Duodenal mucosa (tissue), 2 donors: ENCODE measurements at regions not wholly inside any gene's neighbourhood (a gene's known extent, or its start where the extent isn't known, plus 50 kb on each side); places are given as distances from the start of the nearest gene placed in this dataset.

Experiments
- H3K27ac ChIP-seq: one replicate; pipeline ENCODE4 v1.7.0; 2013; ENCODE audit warnings: low read depth, low read length
- H3K27me3 ChIP-seq, 2 donors: one replicate each; pipeline ENCODE4 v1.7.0; 2013; ENCODE audit warnings: low read length in 2 of 2, control low read depth in 1 of 2; ENCODE audit not compliant: insufficient read depth in 2 of 2, control insufficient read depth in 1 of 2
- H3K36me3 ChIP-seq, 2 donors: one replicate each; pipeline ENCODE4 v1.7.0; 2013; ENCODE audit warnings: low read length in 2 of 2, control low read depth in 1 of 2; ENCODE audit not compliant: insufficient read depth in 2 of 2, control insufficient read depth in 1 of 2
- H3K4me1 ChIP-seq, 2 donors: one replicate each; pipeline ENCODE4 v1.7.0; 2013; ENCODE audit warnings: low read length in 2 of 2, control low read depth in 1 of 2; ENCODE audit not compliant: insufficient read depth in 2 of 2, control insufficient read depth in 1 of 2
- H3K4me3 ChIP-seq, 2 donors: one replicate each; pipeline ENCODE4 v1.7.0; 2013; ENCODE audit warnings: low read length in 2 of 2, low read depth in 1 of 2
- H3K9ac ChIP-seq, 2 donors: one replicate each; pipeline ENCODE4 v1.7.0; 2013; ENCODE audit warnings: low read length in 2 of 2, low read depth in 1 of 2
- H3K9me3 ChIP-seq, 2 donors: one replicate each; pipeline ENCODE4 v1.7.0; 2013; ENCODE audit warnings: low read length in 2 of 2, control low read depth in 1 of 2; ENCODE audit not compliant: control insufficient read depth in 1 of 2

DNA sequence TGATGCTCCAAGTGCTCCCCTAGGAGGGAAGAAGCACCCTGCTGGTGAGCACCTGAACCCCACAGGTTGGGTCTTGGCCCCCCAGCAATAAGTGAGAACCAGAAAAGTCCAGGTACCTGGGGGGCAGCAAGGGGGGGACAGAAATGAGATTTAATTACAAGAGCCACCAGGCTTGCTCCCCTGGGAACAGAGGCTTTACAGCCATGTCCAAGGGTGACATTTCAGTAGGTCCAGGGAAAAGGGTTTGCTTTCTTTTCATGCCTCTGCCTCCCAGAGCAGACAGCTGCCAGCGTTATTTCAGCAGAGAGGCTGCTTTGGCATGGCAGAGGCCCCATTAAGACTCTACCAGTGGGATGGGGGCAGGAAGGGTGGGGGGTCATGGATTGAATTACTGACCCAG lies 437.7 kb downstream of the BUD13 start:
- H3K27me3 ChIP-seq, result no peaks in the 10 kb centered on the region
- H3K36me3 ChIP-seq, result no peaks in the 10 kb centered on the region
- no peak overlapping the region for H3K9ac ChIP-seq
- no peaks in the 10 kb centered on the region for H3K4me1 ChIP-seq
- H3K9me3 ChIP-seq, result no peaks in the 10 kb centered on the region
- no peak overlapping the region for H3K27ac ChIP-seq
- H3K4me3 ChIP-seq, result no peak overlapping the region

- Histone ChIP-seq H3K4me3 (no peak overlapping the region), H3K27ac (no peak overlapping the region), H3K4me1 (no peaks in the 10 kb centered on the region), H3K9me3 (no peaks in the 10 kb centered on the region), H3K9ac (no peak overlapping the region), H3K27me3 (no peaks in the 10 kb centered on the region), H3K36me3 (no peaks in the 10 kb centered on the region)
Observed at GRCh38 chr11:116334596-116334995, 438.2 kb downstream of the BUD13 start.

GRCh38 chr11:116333001-116333535 lies 439.7 kb downstream of the BUD13 start:
- no peak overlapping the region for H3K27ac ChIP-seq
- no peaks in the 10 kb centered on the region for H3K27me3 ChIP-seq
- no peaks in the 10 kb centered on the region for H3K4me1 ChIP-seq
- no peaks in the 10 kb centered on the region for H3K36me3 ChIP-seq
- H3K9me3 ChIP-seq, result no peaks in the 10 kb centered on the region
- no peak overlapping the region for H3K9ac ChIP-seq
- no peak overlapping the region for H3K4me3 ChIP-seq

GRCh38 chr11:116332391-116332790 lies 440.4 kb downstream of the BUD13 start:
- Histone ChIP-seq H3K9ac (no peak overlapping the region), H3K4me3 (no peak overlapping the region), H3K27ac (no peak overlapping the region), H3K36me3 (no peaks in the 10 kb centered on the region), H3K4me1 (no peaks in the 10 kb centered on the region), H3K27me3 (no peaks in the 10 kb centered on the region), H3K9me3 (no peaks in the 10 kb centered on the region)

DNA sequence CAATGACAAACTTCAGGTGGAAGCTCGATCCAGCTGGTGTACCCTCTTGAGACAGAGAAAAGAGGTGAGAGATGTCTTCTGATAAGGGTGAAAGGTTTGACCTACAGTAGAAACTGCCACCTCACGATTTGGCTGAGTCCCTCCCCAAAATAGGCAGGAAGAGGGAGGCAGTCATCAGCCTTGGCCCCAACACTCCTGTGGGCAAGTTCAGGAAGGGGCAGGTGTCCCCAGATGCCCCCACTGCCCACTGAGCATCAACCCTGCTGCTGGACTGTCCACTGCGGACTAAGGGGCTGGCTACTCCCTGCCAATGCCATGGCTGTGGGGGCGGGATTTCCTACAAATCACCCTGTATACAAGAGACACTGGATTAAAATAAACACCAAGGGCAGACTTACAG lies 441.4 kb downstream of the BUD13 start:
- Histone ChIP-seq H3K4me3 (no peak overlapping the region), H3K4me1 (no peaks in the 10 kb centered on the region), H3K36me3 (no peaks in the 10 kb centered on the region)

GRCh38 chr11:116330439-116331185 lies 442.2 kb downstream of the BUD13 start:
- Histone ChIP-seq H3K9me3 (no peaks in the 10 kb centered on the region), H3K4me1 (no peaks in the 10 kb centered on the region), H3K27ac (no peak overlapping the region), H3K36me3 (no peaks in the 10 kb centered on the region), H3K4me3 (no peak overlapping the region), H3K9ac (no peak overlapping the region), H3K27me3 (no peaks in the 10 kb centered on the region)

More for the DNA sequence above, 441.4 kb downstream of the BUD13 start:
- H3K27ac ChIP-seq, result no peak overlapping the region
- H3K9ac ChIP-seq, result no peak overlapping the region
- H3K9me3 ChIP-seq, result no peaks in the 10 kb centered on the region
- no peaks in the 10 kb centered on the region for H3K27me3 ChIP-seq

- H3K27me3 ChIP-seq, result no peaks in the 10 kb centered on the region
- H3K9me3 ChIP-seq, result no peaks in the 10 kb centered on the region
- no peak overlapping the region for H3K4me3 ChIP-seq
- no peaks in the 10 kb centered on the region for H3K36me3 ChIP-seq
- H3K27ac ChIP-seq, result no peak overlapping the region
- H3K4me1 ChIP-seq, result no peaks in the 10 kb centered on the region
- no peak overlapping the region for H3K9ac ChIP-seq
Observed at GRCh38 chr11:116329354-116330090, 443.3 kb downstream of the BUD13 start.

GRCh38 chr11:116328851-116329250 lies 443.9 kb downstream of the BUD13 start:
- Histone ChIP-seq H3K27me3 (no peaks in the 10 kb centered on the region), H3K36me3 (no peaks in the 10 kb centered on the region), H3K9ac (no peak overlapping the region), H3K27ac (no peak overlapping the region), H3K4me3 (no peak overlapping the region), H3K4me1 (no peaks in the 10 kb centered on the region), H3K9me3 (no peaks in the 10 kb centered on the region)

GRCh38 chr11:116328391-116328790 lies 444.4 kb downstream of the BUD13 start:
- Histone ChIP-seq H3K36me3 (no peaks in the 10 kb centered on the region), H3K27ac (no peak overlapping the region), H3K9me3 (no peaks in the 10 kb centered on the region), H3K4me3 (no peak overlapping the region), H3K27me3 (no peaks in the 10 kb centered on the region), H3K4me1 (no peaks in the 10 kb centered on the region), H3K9ac (no peak overlapping the region)

DNA sequence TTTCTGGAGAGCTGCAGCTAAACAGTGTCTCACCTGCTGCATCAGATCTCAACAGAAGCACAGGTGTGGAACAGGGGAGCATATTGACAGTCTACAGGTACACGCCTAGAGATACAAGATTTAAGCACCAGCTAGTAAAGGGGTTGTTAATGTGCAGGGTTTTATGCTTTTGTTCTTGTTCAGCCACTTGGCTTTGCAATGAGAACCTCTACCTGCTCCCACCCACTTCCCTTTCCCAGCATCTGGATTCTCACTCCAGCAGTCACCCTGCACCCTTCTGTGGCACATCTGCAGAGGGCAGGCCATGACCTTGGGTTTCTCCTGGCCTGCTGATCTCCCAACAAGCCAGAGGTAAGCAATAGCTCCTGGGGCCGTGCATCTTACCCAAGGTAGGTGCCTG lies 446.6 kb downstream of the BUD13 start:
- H3K4me3 ChIP-seq, result no peak overlapping the region
- no peaks in the 10 kb centered on the region for H3K9me3 ChIP-seq
- H3K4me1 ChIP-seq, result no peaks in the 10 kb centered on the region
- no peak overlapping the region for H3K9ac ChIP-seq
- H3K27me3 ChIP-seq, result no peaks in the 10 kb centered on the region
- no peak overlapping the region for H3K27ac ChIP-seq
- H3K36me3 ChIP-seq, result no peaks in the 10 kb centered on the region
